H54 (cell line): ENCODE measurements at regions not wholly inside any gene's neighbourhood (a gene's known extent, or its start where the extent isn't known, plus 50 kb on each side); places are given as distances from the start of the nearest gene placed in this dataset.

Source experiments
- DNase-seq: peaks from one replicate; pipeline ENCODE4 v3.0.0; 2011; ENCODE audit warnings: low spot score, mixed read lengths; ENCODE audit not compliant: insufficient read length
- FAIRE-seq: peaks from 3 replicates; lab custom pipeline; 2011; peaks lifted over from hg19 to GRCh38; lab: Jason Lieb, UNC
- POLR2A ChIP-seq: IDR thresholded peaks from 2 replicates; pipeline ENCODE4 v1.6.1; 2011; ENCODE audit warnings: low read depth, mild to moderate bottlenecking, low read length

DNA sequence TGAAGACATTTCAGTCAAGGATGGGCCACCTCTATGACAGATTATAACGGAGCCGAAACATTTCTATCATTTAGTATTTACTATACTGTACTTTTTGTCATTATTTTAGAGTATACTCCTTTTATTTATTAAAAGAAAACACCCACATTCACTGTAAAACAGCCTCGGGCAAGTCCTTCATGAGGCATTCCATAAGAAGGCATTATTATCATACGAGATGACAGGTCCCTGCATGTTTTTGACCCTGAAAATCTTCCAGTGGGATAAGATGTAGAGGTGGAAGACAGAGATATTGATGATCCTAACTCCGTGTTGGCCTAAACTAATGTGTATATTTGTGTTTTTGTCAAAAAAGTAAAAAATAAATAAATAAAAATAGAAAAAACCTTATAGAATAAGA lies 245.0 kb downstream of the MTX2 start:
- FAIRE-seq (no peak), DNase-seq (no peak)
- TF ChIP-seq POLR2A = no peak

DNA sequence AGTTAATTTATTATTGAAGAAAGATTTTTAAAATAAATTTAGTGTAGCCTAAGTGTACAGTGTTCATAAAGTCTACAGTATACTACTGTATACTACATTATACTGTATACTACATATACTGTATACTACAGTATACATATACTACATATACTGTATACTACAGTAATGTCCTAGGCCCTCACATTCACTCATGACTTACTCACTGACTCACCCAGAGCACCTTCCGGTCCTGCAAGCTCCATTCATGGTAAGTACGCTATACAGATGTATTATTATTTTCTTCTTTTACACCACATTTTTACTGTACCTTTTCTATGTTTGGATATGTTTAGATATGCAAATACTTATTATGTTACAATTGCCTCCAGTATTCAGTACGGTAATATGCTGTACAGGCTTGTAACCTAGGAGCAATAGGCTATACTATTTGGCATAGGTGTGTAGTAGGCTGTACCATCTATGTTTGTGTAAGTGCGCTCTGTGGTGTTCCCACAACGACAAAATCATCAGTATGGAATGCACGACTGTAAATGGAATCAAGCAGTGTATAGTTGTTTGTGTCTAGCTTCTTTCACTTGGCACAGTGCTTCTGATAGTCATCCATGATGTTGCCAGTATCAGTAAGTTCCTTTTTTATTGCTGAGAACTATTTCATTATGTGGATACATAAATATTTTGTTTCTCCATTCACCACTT lies 245.7 kb downstream of the MTX2 start:
- FAIRE-seq (peak; percentile 65), DNase-seq (no peak)
- no peak for TF ChIP-seq POLR2A

DNA sequence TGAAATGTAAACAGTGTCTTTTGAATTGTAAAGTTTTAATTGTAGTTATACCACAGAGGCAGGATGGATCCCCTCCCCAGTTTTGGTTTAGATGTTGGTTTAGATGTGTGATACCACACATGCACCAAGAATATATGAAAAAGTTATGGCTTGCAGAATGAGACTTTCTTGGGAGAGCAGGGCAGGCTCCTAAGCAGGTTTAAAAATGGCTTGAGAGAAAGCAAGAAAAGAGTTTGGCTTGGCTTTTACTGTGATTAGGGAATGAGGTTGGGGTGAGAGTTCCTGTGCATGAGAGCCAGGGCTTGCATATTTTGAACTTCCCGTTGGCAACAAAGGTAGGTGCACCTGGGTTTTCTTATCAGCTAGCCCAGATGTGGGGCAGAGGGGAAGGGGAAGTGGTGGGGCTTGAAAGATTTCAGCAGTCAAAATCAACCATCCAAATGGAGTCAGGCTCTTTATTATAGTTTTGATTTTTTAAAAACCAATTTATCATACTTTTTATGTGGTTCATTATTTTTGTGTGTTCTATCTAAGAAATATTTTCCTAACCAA lies 246.9 kb downstream of the MTX2 start:
- FAIRE-seq (no peak), DNase-seq (no peak)

DNA sequence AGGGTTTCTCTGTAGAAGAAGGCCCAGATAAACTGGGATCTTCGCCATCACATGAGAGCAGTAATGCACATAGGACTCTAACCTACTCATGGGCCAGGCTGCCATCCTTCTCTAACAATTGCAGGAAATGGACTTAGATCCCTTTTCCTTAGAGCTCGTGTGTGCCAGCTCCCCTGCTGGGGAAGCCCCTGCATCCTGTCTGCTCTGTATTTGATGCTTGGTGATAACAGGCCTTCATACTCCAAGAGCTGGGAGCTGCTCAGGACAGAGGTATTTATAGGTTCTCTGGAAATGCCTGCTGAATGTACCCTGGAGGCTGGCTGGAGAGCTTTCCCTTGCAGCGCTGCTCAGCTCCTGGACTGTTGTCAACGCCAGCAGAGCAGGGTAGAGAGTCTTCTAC lies 249.6 kb downstream of the MTX2 start:
- TF ChIP-seq POLR2A = no peak
- DNase-seq (no peak), FAIRE-seq (no peak)

More for the DNA sequence above, 246.9 kb downstream of the MTX2 start:
- TF ChIP-seq POLR2A = no peak

DNA sequence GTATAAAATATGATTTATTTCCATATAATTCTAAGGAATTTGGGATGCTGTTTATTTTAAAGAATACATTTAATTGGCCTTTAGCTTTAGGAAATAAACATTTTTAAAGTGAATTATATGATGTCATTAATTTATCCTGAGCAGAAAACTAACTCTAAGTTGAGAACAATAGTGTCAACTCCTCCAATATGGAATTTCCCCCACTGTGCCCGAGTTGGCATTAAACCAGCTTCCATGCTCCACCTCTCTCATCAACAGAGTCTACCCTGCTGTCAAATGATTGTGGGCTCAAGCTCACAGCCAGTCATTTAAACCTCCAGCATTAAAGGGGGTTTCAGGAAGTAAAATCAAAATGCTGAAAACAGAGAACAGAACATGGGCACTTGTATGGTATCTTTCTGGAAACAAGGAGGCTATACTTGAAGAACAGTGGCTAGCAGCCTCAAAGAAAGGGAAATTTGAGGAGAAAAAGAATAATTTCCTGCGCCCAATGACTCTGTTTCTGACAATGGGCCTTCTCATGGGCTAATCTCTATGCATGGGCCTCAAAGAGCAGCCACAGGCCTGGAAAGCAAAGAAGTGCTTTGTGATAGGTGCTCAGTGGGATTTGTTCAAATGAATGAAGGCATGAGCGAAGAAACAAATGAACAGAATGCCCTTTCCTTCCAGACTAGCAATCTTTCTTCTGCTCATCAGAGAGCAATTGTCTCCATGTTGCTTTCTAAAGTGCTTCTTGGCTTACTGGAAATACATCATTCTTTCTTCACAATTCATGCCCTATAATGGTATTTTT lies 252.8 kb downstream of the MTX2 start:
- no peak for FAIRE-seq
- DNase-seq = no peak
- no peak for TF ChIP-seq POLR2A

DNA sequence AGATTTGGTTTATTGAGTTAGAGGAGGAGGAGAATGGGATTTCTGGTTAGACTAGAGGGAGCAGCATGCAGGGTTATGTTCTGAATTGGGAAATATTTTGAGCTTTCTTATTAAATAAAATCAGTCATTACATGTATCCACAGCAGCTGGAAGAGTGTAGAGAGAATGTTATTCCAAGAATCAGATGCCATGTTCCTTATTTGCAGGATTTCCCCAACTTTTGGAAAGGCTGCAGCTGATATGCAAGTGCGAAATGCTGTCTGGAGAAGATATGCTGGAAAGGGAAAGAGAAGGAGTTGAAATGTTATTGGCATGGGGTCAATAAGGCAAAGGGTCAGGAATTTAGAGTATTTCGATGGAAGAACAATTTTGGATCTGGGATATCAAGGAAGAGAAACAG lies 255.8 kb downstream of the MTX2 start:
- no peak for FAIRE-seq

DNA sequence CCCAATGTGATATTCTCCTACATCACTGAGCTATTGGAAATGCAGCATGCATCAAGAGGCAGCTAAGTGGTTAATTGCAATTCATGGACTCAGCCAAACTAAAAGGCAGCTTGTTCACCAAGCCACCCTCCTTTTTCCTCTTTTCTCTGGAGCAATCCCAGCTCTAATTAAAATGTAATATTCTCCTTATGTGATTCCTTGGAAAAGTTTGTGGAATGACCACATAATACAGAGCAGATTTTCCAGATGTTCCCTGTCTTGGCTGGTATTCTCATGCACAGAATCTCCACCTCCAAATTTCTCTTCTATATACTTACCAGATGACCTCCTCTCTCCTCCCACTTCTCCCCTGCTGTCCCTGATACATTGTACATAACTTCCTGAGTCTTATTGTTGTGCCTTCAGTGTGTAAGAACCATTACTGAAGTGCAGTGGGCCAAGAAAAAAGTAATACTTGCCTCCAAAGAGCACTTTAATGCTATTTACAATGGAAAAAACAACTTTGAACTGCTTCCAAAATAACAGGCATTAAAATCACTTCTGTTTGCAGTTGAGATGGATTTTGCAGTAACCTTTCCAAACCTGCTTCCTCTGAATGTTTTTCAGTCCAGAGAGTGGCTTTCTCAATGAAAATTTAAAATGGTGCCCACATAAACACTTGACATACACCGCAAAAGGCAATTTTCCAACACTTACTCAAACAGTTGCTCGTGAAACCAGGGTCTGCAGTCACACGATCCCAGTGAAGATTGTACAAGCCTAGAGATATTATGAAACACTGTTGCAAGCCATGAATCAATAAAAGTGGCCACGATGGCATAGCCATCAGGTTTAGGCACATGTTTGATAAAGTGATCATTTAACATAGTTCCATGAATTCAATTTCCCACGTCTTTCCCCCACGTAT lies 258.0 kb downstream of the MTX2 start:
- no peak for TF ChIP-seq POLR2A
- DNase-seq (no peak), FAIRE-seq (no peak)

More for the DNA sequence above, 255.8 kb downstream of the MTX2 start:
- no peak for TF ChIP-seq POLR2A
- DNase-seq = no peak

DNA sequence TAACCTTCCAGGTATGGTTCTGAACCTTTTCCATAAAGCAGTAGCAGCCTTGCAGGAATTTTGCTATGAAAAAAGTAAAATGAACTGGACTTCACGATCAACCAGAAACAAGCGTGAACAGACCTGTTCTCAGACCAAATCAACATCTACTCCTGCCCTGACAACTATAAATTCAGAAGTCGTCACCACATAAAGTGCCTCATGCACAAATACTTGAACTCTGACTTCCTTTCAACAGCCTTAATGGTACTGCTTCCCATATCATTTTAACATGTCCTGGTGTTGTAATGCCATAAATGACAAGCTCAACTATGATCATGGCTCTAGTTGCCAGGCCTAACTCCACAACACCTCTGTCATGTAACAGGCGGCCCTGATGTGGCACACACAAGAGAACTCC lies 262.4 kb downstream of the MTX2 start:
- no peak for TF ChIP-seq POLR2A
- FAIRE-seq (no peak), DNase-seq (no peak)

DNA sequence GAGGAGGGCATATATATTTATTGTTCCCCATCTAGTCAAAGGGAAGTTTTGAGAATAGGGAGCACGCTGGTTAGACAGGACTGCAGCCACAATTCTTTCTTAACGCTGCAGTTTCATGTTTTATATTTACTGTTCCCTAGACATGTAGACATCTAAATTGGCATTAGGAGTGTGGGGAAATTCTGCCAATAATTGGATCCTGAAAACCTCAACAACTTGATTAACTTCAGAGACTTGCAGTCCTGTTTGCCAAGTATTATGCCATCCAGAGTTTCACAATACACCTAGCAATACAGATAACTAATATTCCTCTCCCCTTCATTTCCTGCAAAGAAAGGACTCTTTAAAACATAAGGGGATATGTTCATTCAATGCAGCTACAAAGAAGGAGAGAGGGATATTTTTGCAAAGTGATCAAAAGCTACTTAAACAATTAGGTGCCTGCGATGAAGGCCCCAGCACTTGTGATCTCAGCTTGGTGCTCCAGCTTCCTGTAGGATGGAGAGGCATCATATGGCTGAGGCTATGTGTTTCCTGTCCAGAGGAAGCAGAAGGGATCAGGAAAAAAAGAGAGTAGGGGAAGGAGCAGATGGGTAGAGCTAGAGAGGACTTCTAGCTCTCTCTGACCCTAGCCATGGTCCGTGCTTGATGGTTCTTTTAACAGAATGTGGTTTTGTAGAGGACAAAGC lies 264.4 kb downstream of the MTX2 start:
- TF ChIP-seq POLR2A = no peak
- FAIRE-seq (no peak), DNase-seq (no peak)

DNA sequence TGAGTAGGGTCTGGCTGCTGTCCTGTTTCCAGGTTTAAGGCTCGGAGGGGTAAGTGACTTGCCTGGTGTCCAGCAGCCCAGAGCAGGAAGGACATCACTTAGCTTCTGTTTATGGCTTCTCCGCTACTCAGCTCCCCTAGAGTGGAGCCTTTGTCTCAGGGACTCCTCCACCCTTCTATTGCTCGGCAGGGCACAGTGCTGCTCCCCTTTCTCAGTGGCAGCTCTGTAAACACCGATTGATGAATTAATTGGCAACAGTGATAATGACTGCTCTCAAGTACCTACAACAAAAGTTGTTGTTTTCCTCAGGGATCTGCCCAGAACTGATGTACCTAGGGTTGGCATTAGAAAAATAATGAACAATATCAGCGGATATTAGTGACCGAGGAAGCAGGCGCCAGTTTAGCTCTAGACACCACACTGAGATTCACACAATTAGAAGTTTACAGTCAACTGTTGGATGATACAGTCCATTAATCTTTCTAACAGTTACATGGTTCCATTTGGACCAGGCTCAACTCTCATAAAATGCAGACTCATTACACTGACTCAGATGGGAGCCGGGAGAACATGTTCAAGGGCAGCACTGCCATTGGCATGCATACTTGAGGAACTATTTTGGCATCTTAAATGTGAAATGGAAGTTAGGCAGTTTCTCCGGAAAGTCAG lies 265.7 kb downstream of the MTX2 start:
- DNase-seq (no peak), FAIRE-seq (peak; percentile 69)
- no peak for TF ChIP-seq POLR2A

DNA sequence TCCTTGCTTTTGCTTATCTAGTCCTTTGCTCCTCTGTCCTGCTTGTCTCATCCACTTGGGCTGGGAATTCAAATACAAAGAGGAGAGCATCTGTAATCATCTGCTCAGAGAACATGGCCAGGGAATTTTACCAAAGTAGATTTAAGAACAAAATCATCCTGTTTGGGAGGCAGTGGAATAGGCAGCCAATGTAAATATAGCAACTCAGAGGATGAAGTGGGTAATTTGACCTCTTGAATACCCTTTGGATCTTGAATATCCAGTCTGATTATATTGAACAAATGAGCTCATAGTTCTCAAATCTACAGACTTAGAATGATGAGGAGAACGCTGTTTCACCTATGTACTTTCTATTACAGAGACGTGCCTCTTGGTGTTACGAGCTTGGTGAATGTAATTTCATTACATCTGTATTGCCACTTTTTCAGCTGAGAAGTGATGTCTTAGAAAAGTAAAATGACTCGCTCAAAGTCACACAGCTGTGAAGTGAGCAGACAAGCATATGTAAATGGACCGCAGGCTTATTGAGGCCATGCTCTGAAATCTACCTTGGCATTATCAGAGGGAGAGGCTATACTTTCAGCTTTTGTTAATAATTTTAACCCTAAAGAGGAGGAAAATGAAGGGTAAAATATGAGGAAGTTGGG lies 266.3 kb downstream of the MTX2 start:
- DNase-seq (no peak), FAIRE-seq (no peak)
- TF ChIP-seq POLR2A = no peak
